ENCODE measurements at regions not wholly inside any gene's neighbourhood (a gene's known extent, or its start where the extent isn't known, plus 50 kb on each side); places are given as distances from the start of the nearest gene placed in this dataset.
"Not testable (repeated sequence)": the region's sequence is repeated elsewhere in the genome, so short reads cannot be mapped to it uniquely, and the experiment has no call there.

GRCh38 chr12:11992515-11992914 is 78.2 kb upstream of the BCL2L14 start:
- intact Hi-C loops (cut with DNase I; ENCODE audit: low total_unique reads), result no loop called here
- 93 to 94% methylated on average over 3 of the region's 3 CpGs for WGBS, 2 donors
- no peak for DNase-seq (ENCODE audit: low spot score in 2 of 2)
- TF ChIP-seq CTCF (IDR thresholded peaks at IDR 0.05), result no peak
- no peak for TF ChIP-seq POLR2A (IDR thresholded peaks at IDR 0.05)
- no peak overlapping the region for H3K4me3 ChIP-seq (ENCODE audit: low read depth, poor library complexity, severe bottlenecking)

DNA sequence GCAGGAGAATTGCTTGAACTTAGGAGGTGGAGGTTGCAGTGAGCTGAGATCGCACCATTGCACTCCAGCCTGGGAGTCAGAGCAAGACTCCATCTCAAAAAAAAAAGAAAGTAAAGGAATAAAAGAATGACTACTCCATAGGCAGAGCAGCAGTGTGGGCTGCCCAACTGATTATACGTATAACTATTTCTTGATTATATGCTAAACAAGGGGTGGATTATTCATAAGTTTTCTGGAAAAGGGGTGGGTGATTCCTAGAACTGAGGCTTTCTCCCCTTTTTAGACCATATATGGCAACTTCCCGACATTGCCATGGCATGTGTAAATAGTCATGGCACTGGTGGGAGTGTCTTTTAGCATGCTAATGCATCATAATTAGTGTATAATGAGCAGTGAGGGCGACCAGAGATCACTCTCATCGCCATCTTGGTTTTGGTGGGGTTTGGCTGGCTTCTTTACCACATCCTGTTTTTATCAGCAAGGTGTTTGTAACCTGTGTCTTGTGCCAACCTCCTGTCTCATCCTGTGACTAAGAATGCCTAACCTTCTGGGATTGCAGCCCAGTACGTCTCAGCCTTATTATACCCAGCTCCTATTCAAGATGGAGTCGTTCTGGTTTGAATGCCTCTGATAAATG is 72.3 kb upstream of the BCL2L14 start:
- peak; percentile 29 to 56 for DNase-seq (ENCODE audit: low spot score in 2 of 2)
- WGBS, 2 donors, result 61 to 63% methylated on average over 7 of the region's 7 CpGs
- H3K4me3 ChIP-seq (ENCODE audit: low read depth, poor library complexity, severe bottlenecking); intact Hi-C loops (cut with DNase I; ENCODE audit: low total_unique reads): not testable (repeated sequence)

DNA sequence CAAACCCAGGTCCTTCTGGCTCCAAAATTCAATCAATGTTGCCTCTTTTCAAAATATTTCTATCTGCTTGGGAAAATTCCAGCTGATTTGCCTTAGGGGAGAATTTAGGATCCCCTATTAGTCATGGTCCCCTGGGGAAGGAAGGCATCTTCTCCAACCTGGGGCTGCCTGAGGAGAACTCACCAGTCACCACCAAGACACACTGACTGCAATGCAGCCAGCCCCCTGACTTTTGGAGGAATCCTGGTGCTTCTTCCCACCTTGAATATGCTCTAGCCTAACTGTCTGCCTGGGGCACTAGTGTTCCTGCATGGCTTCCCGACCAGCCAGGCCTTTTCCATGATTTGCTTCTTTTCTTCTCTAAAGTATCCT is 71.8 kb upstream of the BCL2L14 start:
- no peak for TF ChIP-seq POLR2A (IDR thresholded peaks at IDR 0.05)
- no peak for TF ChIP-seq CTCF (IDR thresholded peaks at IDR 0.05)
- intact Hi-C loops (cut with DNase I; ENCODE audit: low total_unique reads), result no loop called here
- DNase-seq (ENCODE audit: low spot score in 2 of 2), result peak in 1 of 2 donors; percentile 65
- H3K4me3 ChIP-seq (ENCODE audit: low read depth, poor library complexity, severe bottlenecking), result no peak overlapping the region
- WGBS, 2 donors, result 71 to 86% methylated on average over 1 of the region's 1 CpG

DNA sequence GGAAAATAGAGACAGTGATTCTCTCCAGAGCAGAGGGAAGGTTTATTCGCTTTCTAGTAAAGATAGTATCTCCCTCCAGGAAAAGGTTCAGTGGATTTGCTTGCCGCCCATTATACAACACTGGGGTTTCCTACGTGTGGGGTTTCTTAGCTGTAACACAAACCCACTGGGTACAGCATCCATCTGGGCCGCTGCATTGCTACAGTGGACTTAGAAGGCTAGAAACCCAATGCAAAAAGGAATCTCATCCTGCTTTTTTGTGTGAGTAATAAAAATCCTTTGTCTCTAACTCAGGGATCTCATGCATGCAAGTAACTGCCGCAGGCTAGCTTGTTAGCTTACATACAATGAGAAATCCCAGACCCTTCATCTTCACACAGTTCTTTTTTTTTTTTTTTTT is 67.1 kb upstream of the BCL2L14 start:
- intact Hi-C loops (cut with DNase I; ENCODE audit: low total_unique reads), result no loop called here
- WGBS, 2 donors, result 90% methylated on average over 5 of the region's 5 CpGs
- peak in 1 of 2 donors; percentile 23 for DNase-seq (ENCODE audit: low spot score in 2 of 2)
- TF ChIP-seq POLR2A (IDR thresholded peaks at IDR 0.05) (no peak), CTCF (IDR thresholded peaks at IDR 0.05) (no peak)
- H3K4me3 ChIP-seq (ENCODE audit: low read depth, poor library complexity, severe bottlenecking), result no peak overlapping the region

DNA sequence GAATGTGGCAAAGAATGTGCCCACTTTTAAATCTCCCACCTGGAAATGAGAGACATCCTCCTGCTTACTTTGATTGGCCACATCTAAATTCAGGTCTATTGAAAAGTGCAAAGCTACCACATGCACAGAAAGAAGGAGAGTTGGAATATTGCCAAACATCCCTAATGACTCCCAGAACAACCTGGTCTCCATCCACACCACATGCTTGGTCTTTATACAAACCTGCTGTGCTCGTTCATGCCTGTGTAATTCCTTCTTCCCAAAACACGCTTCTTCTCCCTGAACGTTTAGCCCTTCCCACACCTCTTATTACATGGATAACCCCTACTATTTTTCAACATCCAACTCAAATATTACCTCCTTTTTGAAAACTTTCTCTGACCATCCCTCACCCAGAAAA is 66.2 kb upstream of the BCL2L14 start:
- WGBS, 2 donors, result 53 to 55% methylated on average over 3 of the region's 3 CpGs
- DNase-seq (ENCODE audit: low spot score in 2 of 2), result no peak
- intact Hi-C loops (cut with DNase I; ENCODE audit: low total_unique reads), result no loop called here
- TF ChIP-seq POLR2A (IDR thresholded peaks at IDR 0.05), result no peak
- H3K4me3 ChIP-seq (ENCODE audit: low read depth, poor library complexity, severe bottlenecking), result no peak overlapping the region

GRCh38 chr12:12007001-12007712 is 63.6 kb upstream of the BCL2L14 start:
- DNase-seq (ENCODE audit: low spot score in 2 of 2), result no peak
- intact Hi-C loops (cut with DNase I; ENCODE audit: low total_unique reads), result no loop called here
- H3K4me3 ChIP-seq (ENCODE audit: low read depth, poor library complexity, severe bottlenecking), result no peak overlapping the region
- 72 to 82% methylated on average over 7 of the region's 7 CpGs for WGBS, 2 donors
- TF ChIP-seq CTCF (IDR thresholded peaks at IDR 0.05), result no peak
- no peak for TF ChIP-seq POLR2A (IDR thresholded peaks at IDR 0.05)

Measured in lower leg skin (tissue), 4 donors.